Activated CD4-positive, alpha-beta T cell treated with anti-CD3 and anti-CD28 coated beads for 4 hours (primary cell): ENCODE measurements at regions not wholly inside any gene's neighbourhood (a gene's known extent, or its start where the extent isn't known, plus 50 kb on each side); places are given as distances from the start of the nearest gene placed in this dataset.

Source experiments
- DNase-seq, 2 donors: peaks; one replicate each; pipeline ENCODE4 v3.0.0-alpha.2; 2020

- DNase-seq: no peak
These were observed 166.2 kb upstream of the SP8 start for GRCh38 chr7:20952916-20953315.

GRCh38 chr7:20954711-20955619 is 168.3 kb upstream of the SP8 start:
- no peak for DNase-seq

GRCh38 chr7:20958572-20958971 is 171.9 kb upstream of the SP8 start:
- DNase-seq: no peak

- no peak for DNase-seq
These were observed 172.6 kb upstream of the SP8 start for GRCh38 chr7:20959281-20959680.

- no peak for DNase-seq
These were observed 177.0 kb upstream of the SP8 start for GRCh38 chr7:20963556-20964280.

- DNase-seq: no peak
These were observed 177.7 kb upstream of the SP8 start for GRCh38 chr7:20964281-20964918.

- no peak for DNase-seq
These were observed 184.5 kb upstream of the SP8 start for GRCh38 chr7:20971219-20971618.

DNA sequence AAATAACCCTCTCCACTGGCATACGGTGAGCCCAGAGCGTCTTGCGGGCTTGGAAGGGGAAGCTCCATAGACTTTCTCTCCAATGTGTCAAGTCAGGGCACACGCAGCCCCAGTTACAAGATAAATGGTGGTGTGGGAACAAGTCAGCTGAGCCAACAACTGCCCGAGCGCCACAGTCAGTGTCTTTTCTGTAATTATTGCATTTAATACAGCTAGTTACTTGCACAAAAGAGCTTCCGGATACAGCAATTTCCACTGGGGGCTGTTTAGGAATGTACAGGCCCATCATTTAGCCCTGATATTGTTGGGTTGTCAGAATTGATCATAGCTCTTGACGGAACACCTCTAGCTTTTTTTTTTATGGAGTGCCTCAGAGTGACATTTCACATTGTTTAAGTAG is 193.5 kb upstream of the SP8 start:
- DNase-seq: no peak

DNA sequence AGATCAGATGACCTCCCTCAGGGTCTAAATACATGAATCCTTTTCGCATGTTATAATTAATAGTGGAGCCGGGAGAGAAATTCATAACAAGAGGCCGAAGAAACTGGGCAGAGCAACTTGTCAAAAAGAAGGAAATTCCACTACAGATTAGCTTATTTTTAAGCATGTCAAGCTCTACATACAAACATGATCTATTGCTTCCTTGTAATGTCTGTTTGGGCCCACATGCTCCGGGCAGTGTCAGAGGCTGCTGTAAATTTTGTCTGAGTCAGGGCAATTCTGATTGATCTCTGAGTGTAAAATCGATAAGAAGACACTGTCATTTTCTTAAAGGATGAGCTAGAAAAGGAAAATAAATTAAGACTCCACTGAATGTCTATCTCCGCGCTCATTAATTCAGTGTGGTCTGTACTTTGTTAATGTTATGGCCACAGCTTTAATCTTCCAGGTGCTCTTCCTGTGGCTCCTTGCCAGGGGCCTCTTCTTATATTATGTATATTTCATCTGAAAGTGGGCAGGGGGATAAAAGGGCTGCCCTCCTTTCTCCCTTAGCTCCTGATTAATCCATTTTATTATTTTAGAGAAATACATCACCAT is 194.1 kb upstream of the SP8 start:
- DNase-seq: no peak

DNA sequence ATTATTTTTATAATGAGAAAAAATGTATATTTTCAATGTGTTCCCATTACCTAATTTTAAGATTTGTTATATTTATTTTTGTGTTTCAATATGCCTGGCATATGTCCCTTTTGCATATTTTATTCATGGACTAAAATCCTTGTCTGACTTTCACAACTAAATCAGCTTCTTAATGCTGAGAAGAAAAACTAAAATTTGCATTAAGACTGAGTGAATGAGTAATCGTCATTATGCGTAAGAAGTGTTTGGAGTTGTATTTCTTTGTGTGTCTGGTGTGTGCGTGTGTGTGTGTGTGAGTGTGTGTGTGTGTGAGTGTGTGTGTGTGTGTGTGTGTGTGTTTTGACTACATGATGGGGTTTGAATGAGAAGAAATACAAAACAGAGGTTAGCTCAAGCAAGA is 201.7 kb upstream of the SP8 start:
- no peak for DNase-seq

- no peak for DNase-seq
These were observed 204.9 kb upstream of the SP8 start for GRCh38 chr7:20991544-20991943.

- no peak for DNase-seq
These were observed 207.0 kb upstream of the SP8 start for GRCh38 chr7:20993693-20994092.

DNA sequence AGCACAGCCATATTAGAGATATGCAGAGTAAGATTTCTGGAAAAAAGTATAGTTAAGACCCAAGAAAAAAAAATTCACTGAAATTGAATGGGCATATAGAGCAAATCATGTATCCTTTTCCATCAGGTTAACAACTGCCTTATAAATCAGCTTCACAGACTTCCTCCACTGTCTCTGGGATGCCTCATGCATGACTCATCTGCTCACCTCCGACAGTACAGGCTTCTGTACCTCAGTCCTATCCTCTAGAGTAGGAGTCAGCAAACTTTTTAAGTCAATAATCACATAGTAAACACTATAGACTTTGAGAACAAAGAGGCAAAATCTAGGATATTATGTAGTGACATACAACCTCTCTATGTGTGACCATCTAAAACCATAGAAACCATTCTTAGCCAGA is 211.6 kb upstream of the SP8 start:
- DNase-seq: no peak

DNA sequence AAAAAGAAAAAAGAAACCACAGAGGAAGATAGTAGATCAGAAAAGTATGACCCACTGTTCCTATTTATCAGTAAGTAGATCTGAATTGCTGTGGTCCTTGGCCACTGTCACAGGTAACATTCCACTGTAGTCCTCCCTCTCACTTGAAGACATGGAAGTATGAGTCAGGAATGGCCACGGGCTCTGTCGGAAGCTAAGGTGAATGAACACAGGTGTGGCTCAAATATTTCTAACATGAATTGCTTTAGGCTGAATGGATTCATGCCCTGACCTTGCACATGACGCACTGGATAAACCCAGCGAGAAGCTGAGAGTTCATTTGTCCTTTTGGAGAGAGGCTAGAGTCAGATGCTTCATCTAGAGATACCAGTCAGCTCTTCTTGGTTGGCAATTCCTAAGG is 224.5 kb upstream of the SP8 start:
- DNase-seq: no peak

GRCh38 chr7:21013765-21014539 is 227.3 kb upstream of the SP8 start:
- no peak for DNase-seq

DNA sequence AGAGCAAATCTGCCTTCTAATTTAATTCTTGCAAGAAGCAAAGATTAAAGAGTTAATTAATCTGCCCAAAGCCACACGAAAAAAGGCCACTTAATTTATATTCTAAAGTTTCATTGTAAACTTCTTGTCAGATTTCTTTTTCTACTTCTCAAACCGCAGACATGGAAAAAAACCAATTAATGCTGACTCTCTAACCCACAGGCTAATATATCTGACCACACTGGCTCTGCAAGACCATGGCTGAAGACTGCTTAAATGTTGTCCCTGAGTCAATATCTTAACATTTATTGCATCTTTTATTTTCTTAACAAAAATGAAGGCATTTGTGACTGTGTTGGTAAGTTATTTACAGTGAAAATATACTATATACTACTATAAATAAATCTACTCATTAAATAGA is 234.0 kb upstream of the SP8 start:
- no peak for DNase-seq

DNA sequence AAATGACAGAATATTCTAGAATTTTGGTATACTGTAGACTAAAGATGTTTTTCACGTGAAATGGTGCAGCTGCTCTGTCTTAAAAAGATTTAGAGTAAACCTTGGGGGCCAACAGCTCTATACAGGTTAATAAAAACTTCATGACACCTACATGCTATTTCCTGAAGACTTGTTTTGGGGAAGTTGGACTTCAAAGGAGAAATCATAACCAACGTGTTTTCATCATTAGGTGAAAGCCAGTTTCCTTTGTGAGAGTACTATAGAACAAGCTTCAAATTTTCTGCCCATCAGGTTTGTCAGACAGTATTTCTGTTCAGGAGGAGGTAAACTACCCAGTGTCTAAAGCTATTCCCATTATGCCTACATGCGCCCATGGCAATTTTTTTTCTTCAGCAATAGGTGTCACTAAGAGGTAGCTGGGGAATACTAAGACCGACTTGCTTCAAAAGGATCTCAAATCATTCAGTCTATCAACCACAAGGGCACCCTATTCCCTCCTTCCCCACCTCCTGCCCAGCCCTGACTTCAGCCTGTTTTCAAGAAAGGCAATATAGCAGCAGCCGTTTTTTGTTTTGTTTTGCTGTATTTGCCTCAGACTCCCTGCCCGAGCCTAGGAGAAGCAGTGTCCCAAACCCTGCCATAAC is 237.3 kb upstream of the SP8 start:
- DNase-seq: no peak

- no peak for DNase-seq
These were observed 237.8 kb upstream of the SP8 start for GRCh38 chr7:21024485-21024867.

- no peak for DNase-seq
These were observed 241.5 kb upstream of the SP8 start for GRCh38 chr7:21028186-21028585.

DNA sequence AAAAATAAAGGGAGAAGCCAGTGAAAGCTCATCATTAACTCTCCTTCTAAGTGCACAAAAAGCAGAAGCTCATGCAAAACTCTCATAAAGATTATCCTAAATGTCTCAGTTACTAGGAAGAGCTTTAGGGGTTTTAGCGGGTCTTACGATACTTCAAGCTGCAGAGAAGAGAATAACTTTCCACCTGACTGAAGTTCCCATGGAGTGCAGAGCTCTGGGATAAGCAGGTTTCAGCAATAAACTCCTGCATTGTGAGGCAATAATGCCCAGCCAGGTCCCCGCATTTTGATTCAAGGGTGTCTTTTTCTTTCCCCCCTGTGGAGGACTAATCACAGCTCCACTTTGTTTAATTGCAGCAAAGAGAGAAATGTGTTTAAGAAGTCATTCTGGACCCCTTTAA is 241.9 kb upstream of the SP8 start:
- no peak for DNase-seq

GRCh38 chr7:21029006-21029405 is 242.3 kb upstream of the SP8 start:
- DNase-seq: no peak

DNA sequence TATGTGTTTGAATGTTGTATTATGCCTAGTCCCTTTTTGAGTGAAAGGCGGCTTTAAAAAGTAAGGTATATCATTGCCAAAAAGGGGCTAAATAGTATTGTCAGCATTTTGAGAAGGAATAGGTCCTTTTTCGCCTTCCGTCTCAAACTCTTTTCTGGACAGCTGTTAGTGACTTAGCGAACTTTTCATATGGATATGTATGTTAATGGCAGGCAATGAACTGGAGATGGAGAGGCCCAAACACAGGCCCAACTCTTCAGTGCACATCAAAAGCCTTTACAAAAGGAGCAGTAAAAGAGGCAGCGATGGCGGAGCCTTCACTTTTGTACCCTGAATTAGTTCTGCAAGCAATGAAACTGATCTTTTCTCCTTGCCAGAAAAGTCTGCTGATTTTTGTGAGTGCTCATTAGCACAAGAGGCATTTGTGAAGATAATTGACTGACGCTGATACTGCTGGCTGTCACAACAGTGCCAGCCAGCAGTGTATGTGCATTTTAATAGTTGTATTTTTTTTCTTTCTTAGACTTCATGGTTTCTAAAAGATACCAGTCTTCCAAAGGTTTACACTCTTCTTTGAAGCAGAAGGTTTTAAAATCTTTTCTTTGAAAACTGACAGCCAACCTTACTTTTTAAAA is 243.7 kb upstream of the SP8 start:
- DNase-seq: no peak
